H9 (cell line): ENCODE measurements at regions not wholly inside any gene's neighbourhood (a gene's known extent, or its start where the extent isn't known, plus 50 kb on each side); places are given as distances from the start of the nearest gene placed in this dataset.

Experiments used
- DNase-seq: peaks from one replicate; pipeline ENCODE4 v3.0.0-alpha.2; 2017
- H2AFZ ChIP-seq: one replicate; pipeline ENCODE4 v1.6.1; 2013; ENCODE audit warnings: mild to moderate bottlenecking, low read length, control low read depth, moderate library complexity
- H2AK5ac ChIP-seq: 2 replicates; pipeline ENCODE4 v1.6.1; 2013; ENCODE audit warnings: low read length, control low read depth, mixed read lengths; ENCODE audit not compliant: insufficient read length
- H2BK120ac ChIP-seq: one replicate; pipeline ENCODE4 v1.6.1; 2013; ENCODE audit warnings: low read depth, mild to moderate bottlenecking, low read length, control low read depth, inconsistent platforms; ENCODE audit not compliant: poor library complexity, severe bottlenecking
- H2BK12ac ChIP-seq: 2 replicates; pipeline ENCODE4 v1.6.1; 2013; ENCODE audit warnings: low read length, control low read depth, mixed read lengths, low read depth; ENCODE audit not compliant: insufficient read length
- H2BK15ac ChIP-seq: 2 replicates; pipeline ENCODE4 v1.6.1; 2013; ENCODE audit warnings: low read depth, low read length, control low read depth
- H2BK20ac ChIP-seq: one replicate; pipeline ENCODE4 v1.6.1; 2013; ENCODE audit warnings: low read depth, mild to moderate bottlenecking, low read length, control low read depth, inconsistent platforms; ENCODE audit not compliant: poor library complexity, severe bottlenecking
- H2BK5ac ChIP-seq: 2 replicates; pipeline ENCODE4 v1.6.1; 2013; ENCODE audit warnings: low read length, control low read depth, mixed read lengths; ENCODE audit not compliant: insufficient read length
- H3K14ac ChIP-seq: 2 replicates; pipeline ENCODE4 v1.6.1; 2013; ENCODE audit warnings: low read length, control low read depth; ENCODE audit not compliant: insufficient read depth
- H3K18ac ChIP-seq: 2 replicates; pipeline ENCODE4 v1.6.1; 2013; ENCODE audit warnings: low read depth, mild to moderate bottlenecking, mixed read lengths, low read length, control low read depth; ENCODE audit not compliant: insufficient read length
- H3K23ac ChIP-seq: 2 replicates; pipeline ENCODE4 v1.6.1; 2013; ENCODE audit warnings: low read length, control low read depth, mixed read lengths, low read depth; ENCODE audit not compliant: insufficient read length
- H3K23me2 ChIP-seq: 2 replicates; pipeline ENCODE4 v1.6.1; 2013; ENCODE audit warnings: low read depth, mild to moderate bottlenecking, mixed read lengths, low read length, control low read depth; ENCODE audit not compliant: insufficient read length, poor library complexity, severe bottlenecking
- H3K27ac ChIP-seq: 2 replicates; pipeline ENCODE4 v1.5.1; 2013; ENCODE audit warnings: low read length, control low read depth, mixed read lengths, low read depth; ENCODE audit not compliant: insufficient read length
- H3K27me3 ChIP-seq: 2 replicates; pipeline ENCODE4 v1.6.1; 2013; ENCODE audit warnings: low read length, control low read depth, inconsistent platforms; ENCODE audit not compliant: insufficient read depth
- H3K4ac ChIP-seq: 2 replicates; pipeline ENCODE4 v1.6.1; 2013; ENCODE audit warnings: low read depth, mild to moderate bottlenecking, control low read depth, inconsistent platforms, low read length, moderate library complexity
- H3K4me1 ChIP-seq: 2 replicates; pipeline ENCODE4 v1.6.1; 2013; ENCODE audit warnings: low read length, control low read depth, inconsistent platforms; ENCODE audit not compliant: insufficient read depth
- H3K4me2 ChIP-seq: 2 replicates; pipeline ENCODE4 v1.6.1; 2013; ENCODE audit warnings: low read length, control low read depth, mixed read lengths; ENCODE audit not compliant: insufficient read length, insufficient read depth
- H3K56ac ChIP-seq: 2 replicates; pipeline ENCODE4 v1.6.1; 2013; ENCODE audit warnings: low read depth, mild to moderate bottlenecking, mixed read lengths, low read length, control low read depth; ENCODE audit not compliant: insufficient read length
- H3K79me1 ChIP-seq: 2 replicates; pipeline ENCODE4 v1.6.1; 2013; ENCODE audit warnings: low read depth, mild to moderate bottlenecking, moderate library complexity, low read length, control low read depth, inconsistent platforms; ENCODE audit not compliant: insufficient read depth, poor library complexity, severe bottlenecking
- H3K79me2 ChIP-seq: 2 replicates; pipeline ENCODE4 v1.6.1; 2013; ENCODE audit warnings: low read length, control low read depth, inconsistent platforms; ENCODE audit not compliant: insufficient read depth
- H3K9ac ChIP-seq: 2 replicates; pipeline ENCODE4 v1.6.1; 2013; ENCODE audit warnings: low read length, control low read depth, mixed read lengths; ENCODE audit not compliant: insufficient read length; ENCODE audit errors: extremely low read depth
- H3K9me3 ChIP-seq: one replicate; pipeline ENCODE4 v1.6.1; 2013; ENCODE audit warnings: low read depth, low read length, inconsistent platforms; ENCODE audit not compliant: control insufficient read depth
- H3T11ph ChIP-seq: one replicate; pipeline ENCODE4 v1.6.1; 2013; ENCODE audit warnings: mild to moderate bottlenecking, low read length, control low read depth, inconsistent platforms
- H4K20me1 ChIP-seq: one replicate; pipeline ENCODE4 v1.6.1; 2013; ENCODE audit not compliant: control insufficient read depth, insufficient read length, insufficient read depth
- H4K5ac ChIP-seq: 2 replicates; pipeline ENCODE4 v1.6.1; 2013; ENCODE audit warnings: low read depth, mild to moderate bottlenecking, mixed read lengths, low read length, control low read depth; ENCODE audit not compliant: insufficient read length
- H4K8ac ChIP-seq: replicated peaks from 2 replicates; pipeline ENCODE4 v1.6.1; 2013; ENCODE audit warnings: low read length, control low read depth, mixed read lengths, low read depth; ENCODE audit not compliant: insufficient read length
- H4K91ac ChIP-seq: 2 replicates; pipeline ENCODE4 v1.6.1; 2013; ENCODE audit warnings: low read depth, mild to moderate bottlenecking, moderate library complexity, mixed read lengths, low read length, control low read depth; ENCODE audit not compliant: insufficient read length
- H3K27ac Mint-ChIP-seq, 3 experiments: 2 replicates in 2 of 3; 3 replicates in 1 of 3; pipeline ENCODE4 v1.8.0; 2020 to 2021; ENCODE audit warnings: mixed read lengths in 3 of 3, mild to moderate bottlenecking in 1 of 3, moderate library complexity in 1 of 3
- H3K27me3 Mint-ChIP-seq: 2 replicates; pipeline ENCODE4 v1.8.0; 2021; ENCODE audit warnings: low read depth, mild to moderate bottlenecking, moderate library complexity, mixed read lengths
- H3K36me3 Mint-ChIP-seq, 3 experiments: 2 replicates in 2 of 3; 3 replicates in 1 of 3; pipeline ENCODE4 v1.8.0; 2020 to 2021; ENCODE audit warnings: low read depth in 3 of 3, mixed read lengths in 3 of 3; ENCODE audit not compliant: insufficient read depth in 1 of 3
- H3K4me1 Mint-ChIP-seq, 2 experiments: 2 replicates each; pipeline ENCODE4 v1.8.0; 2020; ENCODE audit warnings: mixed read lengths in 2 of 2
- H3K4me3 Mint-ChIP-seq, 2 experiments: 2 replicates in 1 of 2; 3 replicates in 1 of 2; pipeline ENCODE4 v1.8.0; 2020 to 2021; ENCODE audit warnings: mild to moderate bottlenecking in 2 of 2, mixed read lengths in 2 of 2, moderate library complexity in 1 of 2
- H3K9me3 Mint-ChIP-seq, 2 experiments: 2 replicates in 1 of 2; 3 replicates in 1 of 2; pipeline ENCODE4 v1.8.0; 2020; ENCODE audit warnings: mild to moderate bottlenecking in 2 of 2, mixed read lengths in 2 of 2, moderate library complexity in 1 of 2
- CTCF ChIP-seq: fragments of 200-600 bp; sonication (generic); conservative IDR thresholded peaks from 3 replicates; pipeline ENCODE4 v1.8.0; 2021; ENCODE audit warnings: antibody characterized with exemption, mild to moderate bottlenecking
- WGBS: extraction: QIAGEN DNeasy Blood & Tissue Kit; methylation state at CpG from one replicate; pipeline ENCODE4 v1.1.7; 2013; ENCODE audit warnings: missing lambda C conversion rate, low lambda C conversion rate, mixed read lengths; ENCODE audit not compliant: insufficient read length; ENCODE audit errors: extremely low coverage; 5-methylcytosine and 5-hydroxymethylcytosine counted together

GRCh38 chr14:55884819-55885218 is 233.4 kb upstream of the PELI2 start:
- DNase-seq, result no peak
- Histone ChIP-seq H2BK20ac (no peak overlapping the region), H3K23ac (no peak overlapping the region), H4K91ac (no peak overlapping the region), H4K5ac (no peak overlapping the region), H3K27me3 (no peaks in the 10 kb centered on the region), H3K4ac (no peak overlapping the region), H3K27ac (no peak overlapping the region), H3K23me2 (no peaks in the 10 kb centered on the region), H3K79me2 (no peaks in the 10 kb centered on the region), H2BK12ac (no peak overlapping the region), H2BK15ac (no peak overlapping the region), H4K20me1 (no peaks in the 10 kb centered on the region), H2AK5ac (no peak overlapping the region), H3K9ac (no peak overlapping the region), H3K79me1 (no peaks in the 10 kb centered on the region), H3K9me3 (no peaks in the 10 kb centered on the region), H2BK120ac (no peak overlapping the region), H3K14ac (no peak overlapping the region), H4K8ac (no peak overlapping the region), H3K18ac (no peak overlapping the region), H3K4me2 (no peak overlapping the region), H3K4me1 (peaks cover 8% of the 10 kb centered on the region; the same call in 1 of the 2 replicates), H2AFZ (no peak overlapping the region), H3T11ph (no peak overlapping the region), H2BK5ac (no peak overlapping the region), H3K56ac (no peak overlapping the region)
- Mint-ChIP-seq H3K9me3 (peaks cover 6 to 7% of the 10 kb centered on the region in 2 experiments; a peak in 3 of 5 replicates), H3K4me3 (no peak overlapping the region), H3K27me3 (no peaks in the 10 kb centered on the region; the same call in 1 of the 2 replicates), H3K27ac (no peak overlapping the region; a peak in 1 of 7 replicates), H3K4me1 (peaks cover 16 to 25% of the 10 kb centered on the region in 2 experiments), H3K36me3 (0 out of 7 replicates have a peak, but pooled peaks cover 0 to 7% (median 0%) of the 10 kb centered on the region in 3 experiments)
- no CpG with 5 or more reads among the region's 4 CpGs for WGBS
- TF ChIP-seq CTCF, result no peak
